OCI-LY1 (cell line): ENCODE measurements at regions not wholly inside any gene's neighbourhood (a gene's known extent, or its start where the extent isn't known, plus 50 kb on each side); places are given as distances from the start of the nearest gene placed in this dataset.

ENCODE experiments used
- CTCF ChIP-seq: fragments of 200-600 bp; sonication (generic), shearing (Covaris generic); IDR thresholded peaks from 2 replicates; pipeline ENCODE4 v1.5.1; 2017; ENCODE audit warnings: mild to moderate bottlenecking, antibody characterized with exemption, low read length, moderate library complexity, mixed read lengths
- EZH2 ChIP-seq: fragments of 200-600 bp; sonication (generic), shearing (Covaris generic); IDR thresholded peaks from 2 replicates; pipeline ENCODE4 v1.8.0; 2017; ENCODE audit warnings: borderline replicate concordance, mixed run types, mild to moderate bottlenecking, antibody characterized with exemption, low read length, moderate library complexity, mixed read lengths

GRCh38 chr10:131694781-131695495 lies 205.9 kb upstream of the PPP2R2D start:
- TF ChIP-seq EZH2: no peak
- TF ChIP-seq CTCF: no peak
